Thyroid gland (tissue), 4 donors: ENCODE measurements at regions not wholly inside any gene's neighbourhood (a gene's known extent, or its start where the extent isn't known, plus 50 kb on each side); places are given as distances from the start of the nearest gene placed in this dataset.

Experiments
- DNase-seq, 2 donors: peaks; one replicate each; pipeline ENCODE4 v3.0.0-alpha.2; 2019
- H3K27ac ChIP-seq, 3 donors: fragments of 200-600 bp; sonication (generic); 1 replicate in 2 of 3; 2 replicates in 1 of 3; pipeline ENCODE4 v1.5.1; 2016 to 2019; ENCODE audit warnings: mild to moderate bottlenecking in 1 of 3, moderate library complexity in 1 of 3
- H3K27me3 ChIP-seq: fragments of 200-600 bp; sonication (generic); one replicate; pipeline ENCODE4 v1.5.1; 2019
- H3K36me3 ChIP-seq, 2 donors: fragments of 200-600 bp; sonication (generic); one replicate each; pipeline ENCODE4 v1.5.1; 2016 to 2019
- H3K4me1 ChIP-seq, 2 donors: fragments of 200-600 bp; sonication (generic); one replicate each; pipeline ENCODE4 v1.5.1; 2017 to 2019
- H3K4me3 ChIP-seq, 3 donors: fragments of 200-600 bp; sonication (generic); replicated peaks in 1 of 3; 1 replicate in 2 of 3; 2 replicates in 1 of 3; pipeline ENCODE4 v1.5.1; 2016; ENCODE audit warnings: mild to moderate bottlenecking in 1 of 3
- H3K9me3 ChIP-seq: fragments of 200-600 bp; sonication (generic); one replicate; pipeline ENCODE4 v1.5.1; 2017
- CTCF ChIP-seq, 6 experiments: fragments of 200-600 bp in 3 of 6; fragments of 450-650 bp in 3 of 6; sonication (generic) in 3 of 6; IDR thresholded peaks; one replicate each; pipeline ENCODE4 v1.5.1; 2016 to 2019; ENCODE audit warnings: antibody characterized with exemption in 6 of 6, mild to moderate bottlenecking in 2 of 6, inconsistent platforms in 1 of 6, moderate library complexity in 1 of 6
- POLR2A ChIP-seq, 2 donors: fragments of 450-650 bp; IDR thresholded peaks; one replicate each; pipeline ENCODE4 v1.6.1; 2017; ENCODE audit warnings: antibody characterized with exemption in 2 of 2, mild to moderate bottlenecking in 2 of 2, moderate library complexity in 1 of 2
- WGBS, 2 donors: methylation state at CpG; one replicate each; pipeline ENCODE4 v1.1.5; 2017; 5-methylcytosine and 5-hydroxymethylcytosine counted together
- intact Hi-C: fragments of 100-400 bp; cut with DNase I; formaldehyde crosslinking; loops from one replicate; pipeline ENCODE4 v1.15.1; 2023

GRCh38 chr7:96638669-96639068 lies 71.0 kb downstream of the SEM1 start:
- 65 to 79% methylated on average over 1 of the region's 1 CpG for WGBS, 2 donors
- Histone ChIP-seq H3K9me3 (no peaks in the 10 kb centered on the region), H3K36me3 (no peaks in the 10 kb centered on the region), H3K27ac (no peak overlapping the region), H3K4me3 (no peak overlapping the region), H3K27me3 (no peaks in the 10 kb centered on the region), H3K4me1 (no peaks in the 10 kb centered on the region)
- DNase-seq, result no peak
- intact Hi-C loops, result no loop called here
- TF ChIP-seq CTCF (IDR thresholded peaks at IDR 0.05) (no peak), POLR2A (IDR thresholded peaks at IDR 0.05) (no peak)

- Histone ChIP-seq H3K4me3 (no peak overlapping the region), H3K9me3 (no peaks in the 10 kb centered on the region), H3K27ac (no peak overlapping the region), H3K27me3 (no peaks in the 10 kb centered on the region), H3K4me1 (no peaks in the 10 kb centered on the region), H3K36me3 (no peaks in the 10 kb centered on the region)
- no peak for DNase-seq
- TF ChIP-seq POLR2A (IDR thresholded peaks at IDR 0.05) (no peak), CTCF (IDR thresholded peaks at IDR 0.05) (no peak)
- intact Hi-C loops, result no loop called here
Measured at GRCh38 chr7:96637522-96637921, 72.1 kb downstream of the SEM1 start.

GRCh38 chr7:96636979-96637378 lies 72.7 kb downstream of the SEM1 start:
- intact Hi-C loops, result no loop called here
- Histone ChIP-seq H3K27me3 (no peaks in the 10 kb centered on the region), H3K4me1 (no peaks in the 10 kb centered on the region), H3K4me3 (no peak overlapping the region), H3K27ac (no peak overlapping the region), H3K36me3 (no peaks in the 10 kb centered on the region), H3K9me3 (no peaks in the 10 kb centered on the region)
- no peak for TF ChIP-seq POLR2A (IDR thresholded peaks at IDR 0.05)
- no peak for TF ChIP-seq CTCF (IDR thresholded peaks at IDR 0.05)
- no peak for DNase-seq
- WGBS, 2 donors, result 85 to 93% methylated on average over 3 of the region's 3 CpGs

- no peak overlapping the region for H3K27ac ChIP-seq
- H3K4me1 ChIP-seq, result no peaks in the 10 kb centered on the region
- no peaks in the 10 kb centered on the region for H3K9me3 ChIP-seq
- no peaks in the 10 kb centered on the region for H3K27me3 ChIP-seq
- DNase-seq, result no peak
- intact Hi-C loops, result no loop called here
- 78 to 100% methylated on average over 1 of the region's 1 CpG for WGBS, 2 donors
- H3K36me3 ChIP-seq, result no peaks in the 10 kb centered on the region
- no peak overlapping the region for H3K4me3 ChIP-seq
- TF ChIP-seq CTCF (IDR thresholded peaks at IDR 0.05) (no peak), POLR2A (IDR thresholded peaks at IDR 0.05) (no peak)
Measured at GRCh38 chr7:96636342-96636860, 73.2 kb downstream of the SEM1 start.

- intact Hi-C loops, result no loop called here
- Histone ChIP-seq H3K27me3 (no peaks in the 10 kb centered on the region), H3K36me3 (no peaks in the 10 kb centered on the region), H3K27ac (no peak overlapping the region), H3K4me3 (no peak overlapping the region), H3K9me3 (no peaks in the 10 kb centered on the region), H3K4me1 (no peaks in the 10 kb centered on the region)
- no peak for DNase-seq
- 82 to 100% methylated on average over 2 of the region's 2 CpGs for WGBS, 2 donors
- TF ChIP-seq CTCF (IDR thresholded peaks at IDR 0.05) (no peak), POLR2A (IDR thresholded peaks at IDR 0.05) (no peak)
Measured at GRCh38 chr7:96629884-96630283, 79.8 kb downstream of the SEM1 start.
